CD4-positive, alpha-beta T cell treated with Interleukin-21 for 1 hour (primary cell): ENCODE measurements at regions not wholly inside any gene's neighbourhood (a gene's known extent, or its start where the extent isn't known, plus 50 kb on each side); places are given as distances from the start of the nearest gene placed in this dataset.
"Not testable (repeated sequence)": the region's sequence is repeated elsewhere in the genome, so short reads cannot be mapped to it uniquely, and the experiment has no call there.

Experiments used
- DNase-seq: peaks from one replicate; pipeline ENCODE4 v3.0.0-alpha.2; 2020

DNA sequence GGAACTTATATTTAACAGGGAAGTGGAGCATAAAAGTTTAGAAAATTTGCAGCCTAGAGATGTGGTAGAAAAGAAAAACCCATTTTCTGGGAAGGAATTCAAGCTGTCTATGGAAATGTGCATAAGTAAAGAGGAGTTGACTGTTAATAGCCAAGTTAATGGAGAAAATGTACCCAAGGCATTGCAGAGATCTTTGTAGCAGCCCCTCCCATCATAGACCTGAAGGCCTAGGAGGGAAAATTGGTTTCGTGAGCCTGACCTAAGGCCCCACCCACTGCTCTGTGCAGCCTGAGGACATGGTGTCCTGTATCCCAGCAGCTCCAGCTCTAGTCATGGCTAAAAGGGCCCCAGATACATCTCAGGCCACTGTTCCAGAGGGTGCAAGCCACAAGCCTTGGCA is 772.4 kb upstream of the RIOK2 start:
- DNase-seq: no peak

DNA sequence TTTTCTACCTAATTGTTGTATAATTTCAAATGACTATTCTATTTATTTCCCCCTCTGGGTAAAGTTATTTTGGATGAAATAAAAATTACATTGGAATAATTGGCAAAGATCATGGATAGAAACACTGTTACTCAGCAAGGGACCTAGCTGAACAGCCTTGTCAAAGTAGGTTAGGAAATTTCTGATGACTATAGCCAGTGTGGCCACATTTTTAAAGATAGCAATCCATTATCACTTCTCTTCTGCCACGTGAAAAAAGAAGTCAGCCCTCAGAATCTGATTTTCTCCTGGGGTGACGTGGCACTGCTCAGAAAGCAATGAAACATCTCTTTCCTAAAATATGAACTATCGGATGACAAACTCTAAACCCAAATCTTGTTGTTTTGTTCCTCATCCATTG is 784.2 kb upstream of the RIOK2 start:
- no peak for DNase-seq

DNA sequence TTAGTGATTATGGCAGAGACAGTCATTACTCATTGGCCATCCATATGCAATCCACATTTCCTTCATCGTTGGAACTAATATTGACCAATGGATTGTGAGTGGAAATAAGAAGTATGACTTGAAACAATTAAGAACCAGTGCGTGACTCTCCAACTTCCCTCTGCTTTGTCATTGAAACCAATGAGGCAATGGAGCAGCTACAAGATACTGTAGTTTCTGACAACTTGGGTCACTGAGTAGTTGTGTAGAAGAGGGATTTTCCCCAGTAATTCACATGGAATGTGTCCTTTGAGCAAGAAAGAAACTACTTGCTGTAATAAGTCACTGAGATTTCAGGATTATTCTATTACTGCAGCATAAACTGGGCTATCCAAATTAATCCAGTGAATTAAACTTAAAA is 785.3 kb upstream of the RIOK2 start:
- DNase-seq: no peak

DNA sequence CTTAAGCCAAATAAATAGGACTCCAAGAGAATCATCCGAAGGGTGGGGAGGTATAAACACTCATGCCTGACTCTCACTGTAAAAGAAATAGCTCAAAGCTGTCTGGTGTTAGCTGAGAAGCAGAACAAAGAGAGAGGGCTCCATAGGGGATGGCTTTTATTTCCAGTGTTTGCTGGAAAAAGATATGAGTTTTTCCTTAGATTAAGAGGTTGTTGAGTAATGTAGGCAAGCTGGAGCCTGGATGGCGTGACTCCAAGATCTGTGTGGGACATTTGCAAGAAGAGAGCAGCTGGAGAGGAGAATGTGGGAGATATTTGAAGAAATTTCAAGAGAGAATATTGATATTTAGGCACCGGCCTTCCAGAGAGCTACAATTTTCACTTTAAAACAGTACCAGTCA is 793.7 kb upstream of the RGMB start:
- no peak for DNase-seq

DNA sequence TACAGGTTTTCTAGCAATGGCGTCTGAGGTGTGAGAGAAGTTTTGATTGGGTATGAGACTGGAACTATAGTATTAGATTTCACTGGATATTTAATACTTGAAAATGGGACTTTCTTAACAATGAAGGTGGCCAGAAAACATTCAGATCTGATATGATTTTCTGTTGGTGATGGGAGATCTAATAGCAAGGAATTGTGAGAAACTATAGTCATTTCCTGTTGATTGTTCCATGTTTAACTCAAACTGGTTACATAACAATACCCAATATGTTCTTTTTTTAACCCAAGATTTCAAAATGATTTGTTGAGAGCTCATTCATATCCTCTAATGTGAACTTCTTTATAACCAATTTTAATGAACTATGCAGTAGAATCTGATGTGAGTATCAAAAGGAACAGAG is 793.2 kb upstream of the RGMB start:
- DNase-seq: no peak

DNA sequence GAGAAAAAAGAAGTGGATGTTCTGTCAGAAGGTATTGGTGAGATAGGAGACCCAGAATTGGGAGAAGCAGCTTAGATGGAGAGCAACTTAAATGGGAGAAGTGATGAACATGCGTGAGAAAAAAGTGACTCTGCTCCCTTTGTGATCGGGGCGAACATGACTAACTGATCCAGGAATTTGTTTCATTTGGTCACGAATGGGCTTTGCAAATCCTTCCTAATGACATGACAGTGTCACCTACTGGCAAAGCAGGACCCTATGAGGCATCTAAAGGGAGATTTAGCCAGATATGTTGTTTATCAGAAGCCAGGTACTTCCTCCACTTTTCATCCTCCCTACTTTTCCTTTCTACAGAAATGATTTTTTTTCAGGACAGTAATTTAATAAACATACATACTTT is 787.4 kb upstream of the RGMB start:
- no peak for DNase-seq

DNA sequence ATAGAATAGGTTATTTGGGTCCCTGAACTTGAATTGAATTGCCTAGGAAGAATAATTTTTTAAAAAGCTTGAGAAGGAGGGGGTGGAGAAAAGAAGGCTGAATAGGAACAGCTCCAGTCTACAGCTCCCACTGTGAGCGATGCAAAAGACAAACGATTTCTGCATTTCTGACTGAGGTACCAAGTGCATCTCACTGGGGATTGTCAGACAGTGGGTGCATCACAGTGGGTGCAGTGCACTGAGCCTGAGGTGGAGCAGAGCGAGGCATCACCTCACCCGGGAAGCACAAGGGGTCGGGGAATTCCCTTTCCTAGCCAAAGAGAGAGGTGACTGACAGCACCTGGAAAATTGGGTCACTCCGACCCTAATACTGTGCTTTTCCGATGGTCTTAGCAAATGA is 782.2 kb upstream of the RGMB start:
- no peak for DNase-seq

DNA sequence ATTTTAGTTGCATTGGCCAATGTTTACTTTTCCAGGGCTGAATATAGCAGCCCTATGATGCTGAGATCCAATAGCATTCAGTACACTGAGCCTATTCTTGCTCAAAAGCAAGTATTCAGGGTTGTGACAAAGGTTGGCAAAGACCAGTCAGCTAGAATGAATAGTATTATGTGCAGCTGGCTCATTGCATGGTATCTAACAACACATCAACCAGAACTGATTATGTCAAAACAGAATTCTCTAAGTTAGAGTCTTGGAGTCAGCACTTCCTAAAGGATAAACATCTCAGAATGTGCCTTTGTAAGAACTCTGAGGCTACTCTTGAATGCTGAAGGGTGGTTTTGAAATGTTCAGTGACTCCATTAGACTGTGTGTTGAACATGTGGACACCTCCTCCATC is 774.5 kb upstream of the RGMB start:
- no peak for DNase-seq

DNA sequence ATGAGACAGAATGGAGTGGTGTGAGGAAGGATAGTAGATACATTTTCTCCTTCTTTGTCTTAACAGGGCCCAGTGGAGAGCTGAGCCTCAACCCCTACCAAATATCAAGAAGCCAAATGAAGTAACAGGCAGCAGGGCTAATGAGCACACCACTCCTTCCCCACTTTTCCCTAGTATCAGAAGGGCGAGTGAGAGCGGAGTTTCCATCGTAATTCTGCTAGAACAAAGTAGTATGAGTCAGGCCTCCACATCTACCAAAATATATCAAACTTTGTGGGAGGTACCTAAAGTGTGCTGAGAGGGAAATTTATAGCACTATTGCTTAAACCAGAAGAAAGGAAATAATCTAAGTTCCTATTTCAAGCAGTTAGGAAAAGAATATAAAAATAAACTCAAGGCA is 769.0 kb upstream of the RGMB start:
- no peak for DNase-seq

DNA sequence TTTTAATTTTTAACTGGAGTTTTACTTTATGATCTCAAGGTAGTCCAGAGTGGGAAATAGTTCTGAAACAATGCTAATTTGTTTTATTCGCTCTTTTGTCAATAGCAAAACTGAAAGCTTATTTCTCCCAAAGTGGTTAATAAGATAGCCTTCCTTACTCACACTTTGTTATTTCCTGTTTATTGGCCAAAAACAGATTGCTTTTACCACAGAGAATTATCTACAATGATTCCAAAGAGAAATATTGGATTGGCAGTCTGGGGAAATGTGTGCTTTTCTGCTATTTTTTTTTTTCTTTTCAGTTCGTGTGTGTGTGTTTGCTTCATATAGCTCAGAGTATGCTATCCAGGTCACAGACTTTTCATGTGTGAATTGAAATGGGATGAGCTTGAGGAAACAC is 756.7 kb upstream of the RGMB start:
- no peak for DNase-seq

DNA sequence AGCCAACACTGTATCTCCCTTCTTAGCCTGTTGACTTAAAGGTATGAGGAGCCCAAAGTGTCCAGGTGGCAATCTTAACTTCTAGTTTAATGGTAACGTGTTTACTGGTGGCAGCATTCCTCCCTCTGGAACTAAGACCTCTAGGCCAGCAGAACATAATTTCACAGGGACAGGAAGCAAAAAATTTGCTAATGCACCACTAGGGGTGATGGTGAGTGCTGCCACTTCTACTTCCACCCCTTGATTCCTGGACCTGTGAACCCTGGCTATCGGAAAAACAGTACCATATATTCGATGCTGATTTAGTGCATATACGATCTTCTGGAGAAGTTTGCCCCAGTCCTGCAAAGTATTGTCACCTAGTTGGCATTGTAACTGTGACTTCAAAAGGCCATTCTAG is 743.2 kb upstream of the RGMB start:
- not testable (repeated sequence) for DNase-seq

DNA sequence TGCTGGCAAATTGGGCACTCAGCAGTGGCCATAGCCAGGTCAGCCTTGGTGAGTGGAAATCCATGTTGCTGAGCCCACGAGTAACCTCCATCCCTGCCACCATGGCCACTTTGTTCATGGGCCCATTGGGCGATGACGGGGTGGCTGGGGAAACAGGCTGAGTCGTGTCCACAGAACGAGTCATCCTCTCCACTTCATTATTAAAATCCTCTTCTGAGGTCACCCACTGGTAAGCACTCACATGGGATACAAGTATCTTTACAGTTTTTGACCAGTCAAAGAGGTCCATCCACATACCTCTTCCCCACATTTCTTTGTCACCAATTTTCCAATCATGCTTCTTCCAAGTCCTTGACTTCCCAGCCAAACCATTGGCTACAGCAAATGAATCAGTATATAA is 742.4 kb upstream of the RGMB start:
- not testable (repeated sequence) for DNase-seq

DNA sequence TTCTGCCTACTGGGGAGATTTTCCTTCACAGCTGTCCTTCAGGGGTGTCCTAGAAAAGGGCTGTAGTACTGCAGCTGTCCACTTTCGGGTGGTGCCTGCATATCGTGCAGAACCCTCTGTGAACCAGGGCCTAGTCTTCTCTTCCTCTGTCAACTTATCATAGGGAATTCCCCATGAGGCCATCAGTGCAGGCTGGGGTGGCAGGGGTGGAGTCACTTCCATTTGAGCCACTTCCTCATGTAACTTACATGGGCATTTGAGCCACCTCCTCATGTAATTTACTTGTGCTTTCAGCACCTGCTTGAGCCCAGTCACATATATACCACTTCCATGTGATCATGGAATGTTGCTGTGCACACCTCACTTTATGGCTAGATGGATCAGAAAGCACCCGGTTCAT is 742.0 kb upstream of the RGMB start:
- DNase-seq: no peak

DNA sequence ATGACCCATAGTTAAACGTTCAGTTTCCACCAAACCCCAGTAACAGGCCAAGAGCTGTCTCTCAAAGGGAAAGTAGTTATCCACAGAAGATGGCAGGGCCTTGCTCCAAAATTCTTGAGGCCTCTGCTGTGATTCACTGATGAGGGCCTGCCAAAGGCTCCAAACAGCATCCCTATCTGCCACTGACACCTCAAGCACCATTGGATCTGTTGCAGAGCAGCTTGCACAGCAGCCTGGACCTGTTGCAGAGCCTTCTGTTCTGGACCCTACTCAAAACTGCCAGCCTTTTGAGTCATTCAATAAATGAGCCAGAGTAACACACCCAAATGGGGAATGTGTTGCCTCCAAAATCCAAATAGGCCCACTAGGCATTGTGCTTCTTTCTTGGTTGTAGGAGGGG is 741.5 kb upstream of the RGMB start:
- DNase-seq: no peak

DNA sequence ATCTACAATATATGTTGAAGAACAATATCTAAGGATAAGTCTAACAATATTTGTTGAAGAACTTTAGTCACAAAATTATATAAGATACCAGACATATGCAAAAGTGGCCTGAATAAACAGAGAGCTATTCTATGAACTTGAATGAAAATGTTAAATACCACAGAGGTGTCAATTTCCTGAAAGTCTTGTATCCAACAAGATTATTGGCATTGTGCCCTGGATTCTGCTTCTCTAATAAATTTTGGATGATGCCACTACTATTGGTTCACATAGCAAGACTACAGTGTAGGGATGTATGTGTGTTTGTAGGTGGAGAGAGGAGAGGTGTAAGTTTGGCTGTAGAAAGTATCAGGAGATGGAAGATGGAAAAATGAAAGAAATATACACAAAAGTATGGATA is 731.8 kb upstream of the RGMB start:
- no peak for DNase-seq

DNA sequence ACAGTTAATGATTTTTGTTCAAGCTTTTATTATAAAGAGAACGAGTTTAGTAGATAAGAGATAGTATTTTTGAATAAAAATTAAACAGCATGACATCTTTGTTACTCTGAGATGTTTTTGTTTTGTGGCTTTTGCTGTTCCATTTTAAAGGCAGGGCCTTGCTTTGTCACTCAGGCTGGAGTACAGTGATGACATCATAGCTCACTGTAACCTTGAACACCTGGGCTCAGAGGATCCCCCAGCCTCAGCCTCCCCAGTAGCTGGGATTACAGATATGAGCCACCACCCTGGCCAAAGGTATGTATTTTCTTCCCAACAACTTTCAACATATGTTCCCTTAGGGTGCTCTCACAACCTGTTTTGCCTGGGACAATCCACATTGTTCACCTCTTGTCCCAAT is 730.9 kb upstream of the RGMB start:
- no peak for DNase-seq

DNA sequence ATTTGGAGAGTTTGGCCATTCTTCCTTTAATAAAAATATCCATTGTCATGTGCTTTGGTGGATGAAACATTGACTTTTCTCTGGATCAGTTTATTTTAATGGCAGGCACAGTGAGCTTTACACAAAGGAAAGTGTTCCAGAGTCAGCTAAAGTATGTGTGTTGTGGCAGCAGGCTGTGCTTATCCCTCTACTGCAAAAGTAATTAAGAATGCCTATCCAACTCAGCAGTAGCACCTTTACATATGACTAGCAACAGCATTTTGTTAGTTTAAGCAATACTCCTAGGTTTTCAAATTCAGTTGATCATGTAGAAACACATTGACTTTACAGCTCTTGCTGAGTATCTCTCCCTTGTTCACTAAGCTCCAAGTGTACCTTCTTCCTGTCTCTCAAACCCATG is 730.5 kb upstream of the RGMB start:
- DNase-seq: no peak

DNA sequence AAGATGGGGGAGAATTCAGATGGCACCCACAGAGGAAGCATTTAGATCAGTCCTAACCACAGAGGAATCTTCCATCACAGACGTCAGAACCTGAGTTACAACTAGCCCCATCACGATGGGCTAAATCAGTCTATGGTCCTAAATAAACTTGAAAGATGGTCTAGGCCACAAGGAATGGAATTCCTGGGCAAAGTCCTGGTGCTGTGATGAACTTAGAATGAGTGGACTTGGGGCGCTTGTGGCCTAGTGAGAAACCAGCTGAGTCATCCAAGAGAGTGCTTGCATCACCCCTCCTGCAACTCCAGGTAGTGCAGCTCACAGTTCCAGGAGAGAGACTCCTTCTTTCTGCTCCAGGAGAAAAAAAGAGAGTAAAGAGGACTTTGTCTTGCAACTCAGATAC is 722.9 kb upstream of the RGMB start:
- no peak for DNase-seq

DNA sequence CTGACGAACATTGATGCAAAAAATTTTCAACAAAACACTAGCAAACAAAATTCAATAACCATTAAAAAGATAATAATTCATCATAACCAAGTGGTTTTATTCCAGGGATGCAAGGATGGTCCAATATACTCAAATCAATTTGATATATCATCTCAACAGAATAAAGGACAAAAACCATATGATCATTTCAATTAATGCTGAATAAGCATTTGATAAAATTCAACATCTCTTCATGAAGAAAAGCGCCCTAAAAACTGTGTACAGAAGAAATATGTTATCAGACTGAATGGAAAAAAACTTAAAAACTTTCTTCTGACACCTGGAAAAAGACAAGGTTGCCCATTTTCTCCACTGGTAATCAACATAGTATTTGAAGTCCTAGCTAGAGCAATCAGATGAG is 720.3 kb upstream of the RGMB start:
- DNase-seq: no peak

DNA sequence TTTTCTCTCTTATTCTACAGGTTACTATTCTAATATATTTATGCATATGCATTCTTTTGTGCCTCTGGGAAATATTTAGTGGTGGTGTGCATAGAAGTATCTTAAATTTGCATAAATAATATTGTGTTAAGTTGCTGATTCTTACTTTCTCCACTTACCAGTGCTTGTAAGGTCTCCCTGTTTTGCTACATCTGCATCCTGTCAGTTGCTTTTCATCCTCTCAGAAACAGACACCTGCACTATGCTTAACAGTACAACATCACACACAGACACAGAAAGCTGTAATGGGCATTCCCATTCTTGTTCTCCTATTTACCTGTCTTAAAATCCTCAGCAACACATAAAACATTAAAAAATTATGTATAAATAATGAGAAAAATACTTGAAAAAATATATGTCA is 713.3 kb upstream of the RGMB start:
- no peak for DNase-seq

DNA sequence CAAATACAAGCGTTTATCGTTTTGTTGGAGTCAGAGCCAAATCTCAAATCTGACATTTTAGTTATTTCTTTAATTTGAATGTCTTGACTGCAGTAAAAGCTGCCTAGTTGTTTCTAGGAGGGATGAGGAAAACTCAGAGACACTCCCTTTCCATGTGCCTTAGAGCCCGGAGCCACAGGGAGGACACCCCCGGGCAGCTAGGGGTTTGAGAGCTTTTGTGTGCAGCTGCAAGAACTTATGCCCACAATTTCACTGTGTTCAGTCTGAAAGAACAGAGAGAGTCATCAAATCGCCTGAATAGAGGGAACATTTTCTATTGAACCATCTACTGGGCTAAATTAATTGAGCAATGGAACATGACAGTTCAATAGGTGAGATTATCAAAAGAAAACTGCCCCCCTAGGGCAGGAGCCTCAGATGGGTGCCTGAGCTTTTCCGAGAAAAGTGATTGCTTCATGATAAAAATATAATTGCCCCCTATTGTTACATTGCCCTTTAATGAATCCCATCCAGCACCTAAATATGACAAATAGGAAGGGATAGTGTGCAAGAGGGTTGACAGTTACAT is 709.3 kb upstream of the RGMB start:
- DNase-seq: no peak

DNA sequence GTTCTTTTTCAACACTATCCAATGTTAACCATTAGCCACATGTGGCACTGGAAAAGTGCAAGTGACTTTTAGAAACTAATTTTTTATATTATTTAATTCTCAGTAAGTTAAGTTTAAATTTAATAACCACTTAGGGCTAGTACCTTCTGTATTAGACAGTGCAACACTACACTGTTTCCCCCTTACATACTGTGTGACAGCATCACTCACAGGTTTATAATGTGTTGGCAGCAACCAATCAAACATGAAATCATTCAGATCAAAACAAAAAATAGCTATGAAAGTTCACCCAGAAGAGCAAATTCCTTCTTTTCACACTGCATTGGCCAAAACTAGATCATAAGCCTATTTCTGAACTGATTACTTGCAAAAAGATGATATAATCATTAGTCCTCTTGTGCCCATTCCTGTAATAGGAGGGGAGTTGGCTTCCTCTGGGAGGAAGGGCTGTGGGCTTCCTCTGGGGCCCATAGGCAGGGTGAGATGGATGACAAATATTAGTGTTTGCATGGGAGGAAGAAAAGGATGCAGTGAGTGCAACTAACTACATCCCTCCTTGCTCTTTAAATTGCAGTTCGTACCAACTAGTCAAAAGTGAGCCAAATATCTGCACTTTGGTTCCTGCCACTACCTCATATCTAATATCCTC is 708.1 kb upstream of the RGMB start:
- DNase-seq: no peak

DNA sequence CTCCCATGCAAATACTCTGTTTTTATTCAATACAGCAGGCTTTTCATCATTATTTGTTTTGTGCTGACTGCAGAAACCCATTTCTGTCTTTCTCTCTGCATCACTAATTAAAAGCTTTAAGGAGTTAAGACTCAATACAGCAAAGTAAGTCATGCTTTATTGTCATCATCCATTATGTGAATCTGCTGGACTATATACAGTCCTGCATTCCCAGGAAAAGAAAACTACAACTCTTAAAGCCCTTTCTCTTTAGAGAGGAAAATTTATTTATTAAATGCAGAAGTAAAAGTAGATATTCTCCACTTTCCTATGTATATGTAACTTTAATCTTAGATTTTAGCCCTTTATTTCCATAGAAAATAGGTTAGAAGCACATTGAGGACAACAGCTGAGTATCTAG is 706.6 kb upstream of the RGMB start:
- DNase-seq: no peak

DNA sequence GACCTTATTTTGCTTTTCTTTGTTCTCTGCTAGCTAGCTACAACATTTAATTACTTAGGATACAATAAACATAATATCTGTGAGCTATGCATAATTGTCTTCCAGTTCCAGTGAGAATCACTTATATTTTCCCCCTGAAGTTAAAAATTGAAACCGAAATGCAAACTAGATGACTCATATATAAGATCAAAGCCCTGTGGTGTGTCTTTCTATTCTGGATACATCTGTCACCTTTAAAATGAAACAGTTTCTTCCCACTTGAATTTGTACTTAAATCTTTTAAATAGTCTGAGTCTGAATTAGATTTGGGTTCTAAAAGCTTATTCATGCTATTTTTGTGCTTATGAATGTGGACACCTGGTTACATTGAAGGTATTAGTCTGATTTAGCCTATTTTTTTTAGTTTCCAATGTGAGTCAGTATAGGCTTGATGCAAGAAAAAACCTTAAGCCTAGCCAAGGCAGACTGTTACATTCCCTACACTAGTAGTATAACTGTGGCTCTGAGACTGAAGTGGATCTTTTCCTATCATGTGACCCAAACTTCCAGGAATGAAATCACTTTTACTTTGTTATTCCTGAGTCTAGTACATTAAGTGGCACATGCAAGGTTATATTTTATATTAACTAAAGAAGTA is 703.5 kb upstream of the RGMB start:
- DNase-seq: no peak

DNA sequence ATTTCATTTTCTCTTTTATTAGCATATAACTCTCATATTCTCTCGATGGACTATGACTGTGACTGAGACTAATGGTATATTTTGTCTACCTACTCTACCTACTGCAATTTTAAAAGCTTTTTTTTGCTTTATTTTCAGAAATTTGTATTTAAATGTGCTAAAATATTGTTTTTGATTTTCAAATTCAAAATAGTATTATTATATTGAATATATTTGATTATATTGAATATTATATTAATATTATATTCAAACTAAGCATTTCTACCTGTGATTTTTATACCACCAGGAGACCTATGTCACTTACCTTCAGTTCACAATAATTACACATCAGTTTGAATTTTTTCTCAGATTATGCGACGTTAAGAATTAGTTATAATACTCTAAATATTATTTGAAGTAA is 700.5 kb upstream of the RGMB start:
- no peak for DNase-seq
